Esophagus mucosa (tissue), 1 donor: ENCODE measurements at regions not wholly inside any gene's neighbourhood (a gene's known extent, or its start where the extent isn't known, plus 50 kb on each side); places are given as distances from the start of the nearest gene placed in this dataset.

ENCODE experiments used
- ATAC-seq: fragments of 200-7000 bp; cut with Tn5 transposase; one replicate; pipeline ENCODE4 v1.9.1; 2020
- donor health status: DM: yes; HTN: yes; CAD: no.

DNA sequence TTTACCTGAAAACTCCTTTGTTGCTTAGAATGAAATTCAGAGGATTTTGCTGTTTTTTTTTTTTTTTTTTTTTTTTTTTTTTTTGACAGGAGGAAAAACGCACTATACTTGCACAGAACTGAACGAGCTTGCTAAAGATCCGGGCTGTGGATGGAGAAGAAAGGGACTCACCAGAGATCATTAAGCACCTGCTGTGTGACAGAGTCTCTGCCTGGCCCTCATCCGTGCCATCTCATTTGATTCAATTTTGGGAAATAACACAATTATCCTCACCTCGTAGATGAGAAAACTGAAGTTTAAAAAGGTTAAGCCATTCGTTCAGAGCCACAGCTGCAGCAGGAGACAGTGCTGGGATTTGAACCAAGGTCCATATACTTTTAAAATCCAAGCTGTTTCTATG, 775.4 kb upstream of the ID2 start:
- ATAC-seq: no peak

DNA sequence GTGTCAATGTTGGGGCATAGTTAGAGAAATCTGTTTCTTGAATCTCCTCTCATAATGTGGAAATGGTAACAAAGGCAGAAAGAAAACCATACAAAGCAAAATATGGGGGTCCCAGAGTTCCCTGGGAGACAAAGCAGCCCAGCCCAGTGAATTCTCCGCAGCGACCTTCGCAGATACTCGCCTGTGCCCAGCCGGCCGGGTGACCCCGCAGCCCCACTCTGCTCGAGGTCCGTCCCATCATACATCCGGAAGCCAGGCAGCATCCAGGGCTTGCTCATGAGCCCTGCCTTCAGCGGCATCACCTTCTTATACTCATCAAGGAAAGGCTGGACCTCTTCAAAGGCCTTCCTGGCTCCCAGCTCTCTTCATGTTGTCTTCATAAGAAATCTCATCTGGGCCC, 774.8 kb upstream of the ID2 start:
- ATAC-seq: no peak

DNA sequence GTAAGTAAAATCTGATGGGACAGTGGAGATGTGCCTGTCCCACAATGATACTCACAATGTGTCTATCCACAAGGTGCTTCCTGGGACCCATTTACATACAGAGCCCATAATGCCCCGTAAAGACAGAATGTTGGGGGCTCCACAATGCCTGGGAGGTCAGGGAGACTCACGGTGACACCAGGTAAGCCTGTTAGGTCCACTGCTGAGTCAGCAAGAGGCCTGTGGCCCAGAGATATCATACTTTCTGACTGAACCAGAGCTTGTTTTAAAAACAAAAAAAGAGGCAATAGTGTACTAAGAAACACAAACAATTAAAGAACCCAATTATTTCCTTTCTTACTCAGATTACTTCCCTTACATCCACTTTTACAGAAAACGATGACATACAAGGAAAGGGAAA, 771.1 kb upstream of the ID2 start:
- ATAC-seq: no peak

DNA sequence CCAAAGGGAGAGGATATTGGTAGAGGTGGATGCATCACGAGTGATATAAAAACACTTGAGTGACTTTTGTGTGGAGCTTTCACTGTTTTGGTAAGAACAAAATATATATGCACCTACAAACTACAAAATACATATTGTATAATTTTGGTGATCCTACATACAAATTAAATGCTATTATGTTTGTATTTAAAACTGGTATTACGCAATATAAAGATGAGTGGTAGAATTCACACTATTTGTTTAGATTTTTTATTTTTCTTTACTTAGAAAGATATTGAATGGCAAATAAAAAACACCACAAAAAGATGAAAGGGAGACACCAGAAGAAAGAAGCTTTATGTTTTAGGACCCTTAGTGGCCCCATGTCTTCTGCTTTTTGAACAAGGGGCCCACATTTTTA, 770.7 kb upstream of the ID2 start:
- no peak for ATAC-seq

DNA sequence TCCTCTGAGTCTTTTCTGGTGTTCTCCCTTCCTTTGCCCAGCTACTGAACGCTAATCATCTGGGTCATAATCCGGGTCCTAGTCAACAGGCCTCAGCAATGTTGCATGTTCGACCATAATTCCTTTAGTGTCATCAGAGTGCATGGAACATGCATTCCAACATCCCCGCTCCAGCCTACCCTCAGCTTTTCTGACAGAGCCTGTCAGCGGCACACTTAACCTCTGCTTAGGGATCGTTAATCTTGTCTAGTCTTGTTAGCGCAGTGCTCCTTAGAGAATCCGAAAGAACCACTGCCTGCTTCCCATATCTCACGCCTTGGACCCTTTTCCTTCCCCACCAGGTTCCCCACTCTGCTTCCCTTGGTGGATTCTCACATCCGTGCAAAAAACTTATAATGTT, 767.9 kb upstream of the ID2 start:
- ATAC-seq: no peak

DNA sequence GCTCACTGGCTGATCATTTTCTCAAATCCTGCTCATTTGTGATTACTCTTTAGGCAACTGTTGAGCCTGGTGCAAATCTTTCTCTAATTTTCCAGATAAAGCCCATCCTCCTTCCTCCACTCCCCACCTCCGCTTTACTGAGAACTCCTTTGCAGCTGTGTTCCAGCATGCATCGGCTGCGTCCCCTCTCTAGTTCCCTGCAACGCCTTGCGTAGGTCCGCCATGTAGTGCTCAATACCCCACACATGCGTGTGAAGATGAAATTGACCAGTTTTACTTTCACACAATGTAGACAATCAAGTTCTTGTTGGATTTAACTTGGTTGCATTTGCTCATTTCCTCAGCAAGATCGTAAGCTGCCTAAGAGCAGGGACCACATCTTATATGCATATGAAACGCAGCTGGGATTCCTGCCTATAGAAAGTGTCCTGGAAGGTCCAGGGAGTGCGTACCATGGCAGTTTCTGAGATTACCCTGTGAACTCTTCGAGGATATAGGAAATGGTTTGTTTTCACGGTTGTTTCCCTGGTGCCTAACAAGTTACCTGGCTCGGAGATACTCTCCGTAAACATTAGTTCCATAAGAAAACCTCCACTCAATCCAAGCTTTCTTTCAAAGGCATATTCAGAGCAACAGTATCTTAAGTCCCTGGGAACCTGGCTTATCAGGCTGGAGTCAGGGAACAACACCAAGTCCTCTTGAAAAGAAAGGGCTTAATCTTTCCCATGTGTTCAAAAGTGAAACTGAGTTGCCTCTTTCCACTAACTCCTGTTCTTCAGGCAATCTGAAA, 766.4 kb upstream of the ID2 start:
- ATAC-seq: no peak

DNA sequence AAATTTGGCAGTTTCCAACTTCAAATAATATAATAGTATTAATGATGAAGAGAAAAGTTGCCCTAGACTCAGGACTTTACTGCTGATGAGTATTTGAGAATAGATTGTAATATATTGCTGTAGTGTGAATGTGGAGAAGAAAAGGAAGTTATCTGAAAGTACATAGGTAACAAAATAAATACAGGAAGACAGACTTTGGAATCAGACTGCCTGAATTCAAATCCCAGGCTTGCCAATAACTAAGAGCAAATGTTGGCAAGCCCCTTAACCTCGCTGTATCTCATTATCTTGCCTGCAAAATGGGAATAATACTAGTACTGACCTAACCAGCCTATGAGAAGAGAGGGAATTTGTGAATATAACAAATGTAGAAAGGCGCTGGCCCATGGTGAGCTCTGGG, 765.2 kb upstream of the ID2 start:
- no peak for ATAC-seq

DNA sequence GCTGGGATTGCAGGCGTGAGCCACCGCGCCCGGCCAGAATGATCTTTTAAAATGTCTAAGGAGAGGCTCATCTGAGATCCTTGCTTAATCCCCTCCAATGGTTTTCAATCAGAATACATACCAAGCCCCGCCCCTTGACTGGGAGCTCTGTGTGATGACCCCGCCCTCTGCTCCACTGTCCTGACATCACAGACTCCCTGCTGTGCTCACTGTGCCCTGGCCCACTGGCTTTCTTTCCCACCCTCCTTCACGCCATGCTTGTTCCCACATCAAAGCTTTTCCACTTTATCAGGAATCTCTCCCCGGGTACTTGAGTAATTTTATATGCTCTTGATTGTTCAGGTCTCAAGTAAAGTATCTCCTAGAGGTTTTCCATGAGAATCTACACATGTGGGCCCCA, 762.3 kb upstream of the ID2 start:
- ATAC-seq: no peak

DNA sequence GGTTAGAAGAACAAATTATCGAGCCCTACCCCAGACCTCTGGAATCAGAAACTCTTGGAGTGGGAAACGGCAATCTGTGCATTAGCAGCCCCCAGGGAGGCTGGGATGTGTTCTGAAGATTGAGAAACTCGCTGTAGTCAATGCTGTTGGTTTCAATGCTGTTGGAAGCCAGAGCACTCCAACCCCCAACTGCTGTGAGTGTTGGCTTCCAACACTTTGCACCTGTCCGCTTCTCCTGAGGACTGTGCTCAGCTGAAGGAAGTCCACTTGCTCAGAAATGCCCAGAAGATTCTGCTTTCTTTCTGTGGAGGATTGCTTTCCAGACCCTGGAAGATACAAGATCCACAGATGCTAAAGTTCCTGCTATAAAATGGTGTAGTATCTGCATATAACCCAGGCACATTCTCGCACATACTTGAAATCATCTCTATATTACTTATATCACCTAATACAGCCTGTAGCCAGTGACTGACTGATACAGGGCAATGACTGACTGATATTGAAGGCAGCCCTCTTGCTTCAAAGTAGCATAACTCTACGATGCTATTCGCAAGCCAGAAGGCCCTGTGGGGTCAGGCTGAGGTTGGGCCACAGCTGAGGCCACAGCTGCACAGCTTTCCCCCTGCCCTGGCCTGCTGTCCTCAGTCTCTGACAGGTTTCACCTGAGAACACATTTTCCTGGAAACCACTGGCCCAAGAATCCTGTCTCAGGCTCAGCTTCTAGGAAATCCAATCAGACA, 757.7 kb upstream of the ID2 start:
- no peak for ATAC-seq

DNA sequence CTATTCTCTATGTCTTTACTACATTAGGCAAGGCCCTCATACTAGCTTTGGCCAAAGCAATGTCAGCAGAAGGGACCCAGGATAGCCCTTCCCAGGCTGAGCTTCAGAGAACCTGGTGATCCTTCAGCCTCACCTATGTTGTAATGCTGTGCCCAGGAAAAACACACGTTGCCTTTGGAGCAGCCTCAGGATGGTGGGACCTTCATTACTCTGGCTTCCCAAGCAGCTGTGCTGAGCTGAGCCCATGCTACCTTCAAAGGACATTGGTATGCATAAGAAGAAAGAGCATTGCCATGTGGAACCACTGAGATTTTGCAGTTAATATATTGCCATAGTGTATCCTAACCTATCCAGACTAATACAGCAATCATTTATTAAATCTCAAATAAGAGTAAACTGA, 756.4 kb upstream of the ID2 start:
- ATAC-seq: no peak

DNA sequence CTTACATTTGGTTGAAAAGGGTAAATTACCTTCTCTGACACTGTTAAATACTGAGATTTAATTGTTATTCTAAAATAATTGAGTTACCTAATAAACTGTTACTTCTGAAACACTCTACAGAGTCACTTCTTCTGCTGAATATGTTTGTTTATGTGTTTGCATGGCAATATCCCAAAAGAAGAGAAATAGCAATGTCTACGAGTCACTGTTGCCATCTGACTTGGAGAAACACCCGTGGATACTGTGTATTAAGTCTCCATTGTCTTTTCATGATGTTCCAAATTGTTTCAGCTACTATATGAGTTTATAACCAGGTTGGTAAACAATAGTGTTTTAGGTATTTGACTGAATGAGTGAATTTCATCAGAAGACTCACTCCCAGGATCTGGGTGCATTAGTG, 754.2 kb upstream of the ID2 start:
- ATAC-seq: no peak

DNA sequence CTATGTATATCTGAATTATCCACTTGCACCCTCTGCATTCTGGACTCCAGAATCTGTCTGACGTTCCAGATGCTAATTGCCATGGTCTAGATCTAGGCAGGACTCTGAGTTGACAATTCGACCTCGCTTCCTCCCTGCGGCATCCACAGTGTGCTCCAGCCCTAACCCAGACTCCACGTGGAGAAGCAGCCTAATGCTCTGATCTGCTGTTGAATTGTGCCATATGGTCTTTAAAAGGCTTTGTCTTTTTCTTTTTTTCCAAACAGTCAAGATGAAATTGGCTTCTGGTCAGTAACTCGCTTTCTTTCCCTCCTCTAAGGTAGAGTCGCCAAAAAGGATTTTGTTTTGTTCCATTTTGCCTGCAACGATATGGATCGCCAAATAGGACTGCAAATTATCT, 752.6 kb upstream of the ID2 start:
- no peak for ATAC-seq

DNA sequence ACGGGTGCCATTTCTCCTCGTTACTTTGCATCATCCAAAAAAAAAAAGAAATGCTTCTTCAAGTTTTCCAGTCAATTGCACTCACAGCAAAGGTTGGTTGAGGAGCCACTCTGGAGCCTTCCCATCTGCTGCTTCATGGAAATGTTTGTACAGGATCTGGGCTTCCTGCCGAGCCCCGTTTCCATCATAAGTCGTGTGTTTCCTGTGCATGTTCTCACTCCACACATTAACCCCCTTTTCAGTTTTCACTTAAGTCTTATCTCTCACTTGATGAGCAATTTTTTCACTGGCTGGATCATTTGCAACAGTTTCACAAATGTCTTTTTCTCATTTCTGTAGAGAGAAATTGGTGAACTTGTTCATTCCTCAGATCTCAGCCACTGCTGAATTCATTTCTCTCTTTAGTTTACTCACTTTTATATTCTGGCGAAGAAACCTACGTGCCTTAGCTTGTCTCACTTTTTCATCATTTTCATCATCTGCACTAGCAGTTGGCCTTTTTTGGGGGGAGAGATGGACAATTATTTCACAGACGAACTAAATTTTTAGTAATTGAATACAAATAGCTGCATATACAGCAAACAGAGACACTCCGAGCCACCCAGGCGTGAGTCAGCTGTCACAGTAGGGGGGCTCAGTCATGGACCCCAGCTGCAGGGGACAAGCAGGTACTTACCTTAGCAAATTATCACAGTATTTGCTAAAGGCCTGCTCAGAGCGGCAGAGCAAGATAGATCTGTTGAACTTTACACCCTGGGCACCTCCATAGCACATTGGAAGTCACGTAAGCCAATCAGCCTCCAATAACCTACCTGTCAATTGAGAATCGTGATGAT, 750.8 kb upstream of the ID2 start:
- ATAC-seq: no peak

DNA sequence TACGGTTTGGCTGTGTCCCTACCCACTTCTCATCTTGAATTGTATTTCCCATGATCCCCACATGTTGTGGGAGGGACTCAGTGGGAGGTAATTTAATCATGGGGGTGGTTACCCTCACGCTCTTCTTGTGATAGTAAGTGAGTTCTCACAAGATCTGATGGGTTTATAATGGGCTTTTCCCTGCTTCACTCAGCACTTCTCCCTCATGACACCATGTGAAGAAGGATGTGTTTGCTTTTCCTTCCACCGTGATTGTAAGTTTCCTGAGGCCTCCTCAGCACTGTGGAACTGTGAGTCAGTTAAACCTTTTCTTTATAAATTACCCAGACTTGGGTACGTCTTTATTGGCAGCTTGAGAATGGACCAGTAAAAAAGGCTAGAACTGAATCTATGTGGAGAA, 750.0 kb upstream of the ID2 start:
- ATAC-seq: no peak

DNA sequence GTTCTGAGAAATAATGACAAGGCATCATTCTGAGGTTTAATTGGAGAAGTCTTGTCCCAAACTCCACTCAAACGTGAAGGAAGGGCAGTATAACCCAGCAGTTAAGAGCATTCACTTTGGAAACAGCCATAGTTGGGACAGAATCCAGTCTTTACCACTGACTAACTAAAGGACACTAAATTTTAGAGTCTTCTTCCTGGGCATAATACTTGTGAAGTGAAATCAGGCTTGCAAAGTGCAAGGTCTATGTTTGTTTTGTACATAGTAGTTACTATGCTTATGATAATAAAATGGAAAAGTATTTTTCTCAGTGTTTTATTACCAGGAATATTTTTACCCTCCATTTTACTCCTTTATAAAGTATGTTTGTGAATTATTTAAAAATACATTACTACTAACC, 748.2 kb upstream of the ID2 start:
- ATAC-seq: no peak

DNA sequence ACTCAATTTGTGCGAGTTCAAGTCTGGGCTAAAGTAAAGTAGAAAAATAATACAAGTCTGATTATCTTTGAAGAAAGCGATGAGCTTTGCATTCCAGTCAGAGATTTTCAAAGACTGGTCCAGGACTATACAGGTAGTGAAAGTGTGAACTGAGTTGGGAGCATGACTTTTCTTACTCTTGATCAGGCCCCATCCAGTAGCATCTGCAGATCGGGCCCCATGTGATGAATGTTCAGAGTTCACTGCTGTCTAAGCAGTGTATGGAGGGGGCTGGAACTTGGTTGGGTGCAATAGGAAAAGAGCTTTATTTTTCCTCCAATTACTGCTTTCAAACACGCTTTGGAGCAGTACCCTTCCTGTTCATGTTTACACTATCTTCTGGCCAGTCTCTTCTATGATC, 747.4 kb upstream of the ID2 start:
- ATAC-seq: no peak

DNA sequence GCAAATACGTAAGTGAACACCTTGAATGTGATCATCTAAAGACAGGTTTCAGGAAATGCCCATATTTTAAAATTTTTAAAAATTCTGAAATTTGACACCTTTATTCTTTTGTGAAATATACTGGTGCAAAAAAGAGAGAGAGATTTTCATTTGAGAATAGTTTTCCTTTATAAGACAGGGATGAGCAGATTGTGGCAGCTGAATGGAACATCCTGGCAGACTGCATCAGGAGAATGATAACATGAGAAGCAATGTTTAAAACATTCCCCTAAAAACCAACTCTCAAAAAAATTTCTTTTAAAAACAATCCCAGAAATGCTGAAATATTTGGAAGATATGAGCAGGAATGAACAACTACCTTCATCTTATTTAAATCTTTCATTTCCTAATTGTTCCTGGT, 744.8 kb upstream of the ID2 start:
- ATAC-seq: no peak

DNA sequence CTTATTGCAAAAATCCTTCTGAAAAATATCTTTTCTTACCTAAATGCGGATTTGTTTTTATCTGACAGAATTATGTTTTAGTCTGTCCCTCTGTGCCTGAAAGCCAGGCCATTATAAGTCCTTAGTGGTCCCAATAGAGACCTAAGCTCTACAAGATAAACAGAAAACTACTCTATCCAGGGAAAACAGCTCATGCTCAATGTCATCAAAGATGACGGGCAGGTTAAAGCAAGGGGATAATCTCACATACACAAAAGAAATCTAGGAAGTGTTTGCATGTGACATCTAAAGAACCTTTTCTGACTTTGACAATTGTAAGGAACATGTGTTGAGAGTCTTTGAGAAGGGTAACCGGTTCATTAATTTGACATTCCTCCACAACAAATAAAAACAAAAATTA, 741.1 kb upstream of the ID2 start:
- no peak for ATAC-seq

DNA sequence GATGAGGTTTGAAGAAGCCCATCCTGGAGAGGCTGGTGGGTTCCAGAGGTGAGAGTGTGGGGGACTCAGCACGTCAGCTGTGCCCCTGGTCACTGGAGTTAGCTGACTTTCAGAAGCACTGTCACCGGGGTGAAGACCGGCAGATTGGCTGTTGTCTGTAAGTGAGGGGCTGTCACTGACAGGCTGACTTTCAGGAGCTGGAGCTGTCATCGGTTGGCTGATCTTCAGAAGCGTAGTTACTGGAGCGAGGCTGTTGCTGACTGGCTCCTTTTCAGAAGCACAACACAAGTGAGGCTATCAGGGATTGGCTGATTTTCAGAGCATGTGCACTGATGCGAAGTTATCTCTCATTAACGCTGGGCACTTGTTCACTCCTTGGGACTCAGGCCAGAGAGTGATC, 738.4 kb upstream of the ID2 start:
- ATAC-seq: no peak

DNA sequence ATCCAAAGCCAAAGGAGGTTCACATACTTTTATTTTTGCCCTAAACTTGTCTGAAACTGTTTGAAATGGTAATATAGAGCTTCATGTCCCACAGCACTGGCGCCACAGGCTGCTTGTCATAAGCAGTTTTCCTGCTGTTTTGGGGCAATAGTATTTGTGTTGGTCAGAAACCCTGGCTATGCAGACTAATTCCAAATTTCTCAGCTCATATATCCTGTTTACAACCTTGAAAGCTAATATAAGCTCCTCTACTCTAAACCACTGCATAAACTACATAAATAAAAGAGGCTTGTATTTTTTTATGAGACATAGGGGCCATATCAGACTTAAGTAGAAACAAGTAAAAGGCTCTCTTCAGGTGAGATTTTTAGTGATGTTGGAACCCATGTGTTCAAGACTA, 736.8 kb upstream of the ID2 start:
- ATAC-seq: no peak

DNA sequence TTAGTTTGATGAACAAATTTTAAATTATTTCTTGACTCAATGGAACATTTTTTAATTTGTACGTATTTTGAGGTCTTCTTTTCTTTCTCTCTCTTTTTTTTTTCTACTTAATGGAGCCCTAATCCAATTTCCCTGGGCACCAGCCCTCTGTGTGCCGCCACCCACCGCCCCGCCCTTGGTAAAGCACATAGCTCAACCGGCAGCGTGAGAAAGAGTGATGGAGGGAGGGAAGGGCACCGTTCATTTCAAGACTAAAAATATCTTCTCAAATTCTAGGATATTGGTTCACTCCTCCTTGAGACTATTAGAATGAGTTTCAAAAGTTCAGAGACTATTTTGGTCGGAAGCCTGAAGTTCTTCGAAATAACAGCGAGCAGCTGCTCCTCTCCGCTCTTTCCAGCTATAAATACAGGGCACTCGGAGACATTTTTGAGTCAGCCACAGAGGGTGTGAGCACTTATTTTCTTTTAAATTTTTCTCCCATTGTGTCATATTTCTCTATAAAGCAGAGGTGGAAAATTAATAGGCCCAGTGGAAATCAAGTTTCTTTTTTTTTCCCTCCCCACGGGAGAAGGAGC, 731.7 kb upstream of the ID2 start:
- ATAC-seq: no peak

DNA sequence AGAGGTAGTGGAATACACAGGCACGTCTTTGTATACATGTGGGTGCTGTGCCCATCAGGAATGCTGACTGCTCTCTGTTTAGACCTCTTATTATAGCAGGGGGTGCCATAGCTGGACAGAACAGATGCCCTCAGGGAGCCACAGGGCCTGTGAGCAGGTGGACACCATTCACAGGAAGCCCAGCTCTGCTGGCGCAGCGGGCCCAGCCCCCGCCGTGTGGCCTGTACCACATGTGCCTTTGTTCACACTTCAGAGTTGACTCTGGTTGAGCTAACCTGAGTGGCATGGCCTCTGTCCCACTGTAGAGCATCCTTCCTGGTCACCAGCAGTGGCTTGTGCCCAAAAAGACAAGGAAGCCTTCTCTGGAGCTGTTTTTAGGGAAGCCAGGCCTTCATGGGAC, 730.9 kb upstream of the ID2 start:
- ATAC-seq: no peak

DNA sequence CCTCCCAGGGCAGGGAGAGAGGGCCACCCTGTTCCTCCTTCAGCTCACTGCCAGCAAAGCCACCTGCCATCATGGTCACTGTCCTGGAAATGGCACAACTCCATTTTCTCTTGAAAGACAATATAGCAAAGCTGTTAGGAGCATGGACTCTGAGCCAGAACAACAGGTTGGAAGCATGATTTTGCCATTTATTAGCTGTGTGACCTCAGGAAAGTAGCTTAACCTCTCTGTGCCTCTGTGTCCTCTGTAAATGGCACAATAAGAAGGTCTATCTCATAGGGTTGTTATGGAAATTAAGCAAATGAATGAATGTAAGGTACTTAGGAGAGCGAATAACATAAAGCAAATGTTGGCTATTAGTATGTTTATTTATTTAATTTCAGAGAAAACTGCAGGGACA, 730.4 kb upstream of the ID2 start:
- no peak for ATAC-seq
